ENCODE measurements at regions not wholly inside any gene's neighbourhood (a gene's known extent, or its start where the extent isn't known, plus 50 kb on each side); places are given as distances from the start of the nearest gene placed in this dataset.
A peak's percentile ranks its signal among the peaks of the same experiment; 100 is the strongest.

DNA sequence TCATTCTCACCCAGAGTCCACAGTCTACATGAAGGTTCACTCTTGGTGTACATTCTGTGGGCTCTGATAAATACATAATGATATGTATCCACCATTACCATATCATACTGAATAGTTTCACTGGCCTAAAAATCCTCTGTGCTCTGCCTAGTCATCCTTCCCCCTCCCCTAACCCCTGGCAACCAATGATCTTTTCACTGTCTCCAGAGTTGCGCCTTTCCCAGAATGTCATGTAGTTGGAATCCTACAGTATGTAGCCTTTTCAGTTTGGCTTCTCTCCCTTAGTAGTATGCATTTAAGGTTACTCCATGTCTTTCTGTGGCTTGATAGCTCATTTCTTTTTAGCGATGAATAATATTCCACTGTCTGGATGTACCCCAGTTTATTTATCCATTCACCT lies 101.3 kb downstream of the NOG start:
- H3K4me3 ChIP-seq (ENCODE audit: low read length) = no peak overlapping the region
- H3K4me1 ChIP-seq (ENCODE audit: control insufficient read depth, insufficient read depth, low read length) = peaks cover 15% of the 10 kb centered on the region
- no peak overlapping the region for H3K9ac ChIP-seq (ENCODE audit: low read length)
- DNase-seq (ENCODE audit: low read depth) = peak; percentile 38
- H3K9me3 ChIP-seq (ENCODE audit: control insufficient read depth, low read length) = no peaks in the 10 kb centered on the region
- H3K27me3 ChIP-seq (replicated peaks; ENCODE audit: control insufficient read depth, insufficient read depth, low read length) = no peaks in the 10 kb centered on the region
- no peaks in the 10 kb centered on the region for H3K36me3 ChIP-seq (ENCODE audit: control insufficient read depth, insufficient read depth, low read length, severe bottlenecking)

GRCh38 chr17:56697190-56697589 lies 103.7 kb downstream of the NOG start:
- Histone ChIP-seq H3K9ac (ENCODE audit: low read length) (no peak overlapping the region), H3K36me3 (ENCODE audit: control insufficient read depth, insufficient read depth, low read length, severe bottlenecking) (no peaks in the 10 kb centered on the region), H3K27me3 (replicated peaks; ENCODE audit: control insufficient read depth, insufficient read depth, low read length) (no peaks in the 10 kb centered on the region), H3K9me3 (ENCODE audit: control insufficient read depth, low read length) (no peaks in the 10 kb centered on the region), H3K4me3 (ENCODE audit: low read length) (no peak overlapping the region), H3K4me1 (ENCODE audit: control insufficient read depth, insufficient read depth, low read length) (peaks cover 11% of the 10 kb centered on the region)
- DNase-seq (ENCODE audit: low read depth) = no peak

- peak overlapping the region; percentile 5 for H3K4me3 ChIP-seq (ENCODE audit: low read length)
- no peaks in the 10 kb centered on the region for H3K9me3 ChIP-seq (ENCODE audit: control insufficient read depth, low read length)
- DNase-seq (ENCODE audit: low read depth) = peak; percentile 94
- peaks cover 11% of the 10 kb centered on the region for H3K4me1 ChIP-seq (ENCODE audit: control insufficient read depth, insufficient read depth, low read length)
- no peaks in the 10 kb centered on the region for H3K36me3 ChIP-seq (ENCODE audit: control insufficient read depth, insufficient read depth, low read length, severe bottlenecking)
- peaks cover 11% of the 10 kb centered on the region for H3K27me3 ChIP-seq (replicated peaks; ENCODE audit: control insufficient read depth, insufficient read depth, low read length)
- H3K9ac ChIP-seq (ENCODE audit: low read length) = no peak overlapping the region
Observed at GRCh38 chr17:56699186-56699894, 105.8 kb downstream of the NOG start.

DNA sequence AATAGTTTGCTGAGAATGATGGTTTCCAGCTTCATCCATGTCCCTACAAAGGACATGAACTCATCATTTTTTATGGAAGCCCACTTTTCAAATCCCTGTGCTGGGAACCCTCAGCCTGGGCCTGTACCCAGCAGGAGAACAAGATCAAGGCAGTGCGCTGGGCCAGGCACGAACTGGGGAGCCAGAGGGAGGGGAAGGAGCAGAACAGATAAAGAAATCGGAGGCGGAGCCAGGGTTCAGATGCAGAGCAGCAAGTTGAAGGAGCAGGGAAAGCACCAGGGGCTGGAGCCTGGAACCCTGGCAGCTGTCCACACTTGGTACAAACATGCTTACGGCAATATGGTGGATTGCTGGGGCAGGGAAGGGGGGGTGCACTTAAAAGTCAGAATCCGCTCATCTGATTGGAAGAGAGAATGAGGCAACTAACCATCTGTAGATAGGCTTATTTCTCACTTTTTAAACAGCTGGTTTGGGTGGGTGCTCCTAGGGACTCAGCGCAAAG lies 107.5 kb downstream of the NOG start:
- Histone ChIP-seq H3K4me3 (ENCODE audit: low read length) (no peak overlapping the region), H3K4me1 (ENCODE audit: control insufficient read depth, insufficient read depth, low read length) (peaks cover 11% of the 10 kb centered on the region), H3K9me3 (ENCODE audit: control insufficient read depth, low read length) (no peaks in the 10 kb centered on the region), H3K36me3 (ENCODE audit: control insufficient read depth, insufficient read depth, low read length, severe bottlenecking) (no peaks in the 10 kb centered on the region), H3K27me3 (replicated peaks; ENCODE audit: control insufficient read depth, insufficient read depth, low read length) (peaks cover 11% of the 10 kb centered on the region), H3K9ac (ENCODE audit: low read length) (no peak overlapping the region)
- no peak for DNase-seq (ENCODE audit: low read depth)

DNA sequence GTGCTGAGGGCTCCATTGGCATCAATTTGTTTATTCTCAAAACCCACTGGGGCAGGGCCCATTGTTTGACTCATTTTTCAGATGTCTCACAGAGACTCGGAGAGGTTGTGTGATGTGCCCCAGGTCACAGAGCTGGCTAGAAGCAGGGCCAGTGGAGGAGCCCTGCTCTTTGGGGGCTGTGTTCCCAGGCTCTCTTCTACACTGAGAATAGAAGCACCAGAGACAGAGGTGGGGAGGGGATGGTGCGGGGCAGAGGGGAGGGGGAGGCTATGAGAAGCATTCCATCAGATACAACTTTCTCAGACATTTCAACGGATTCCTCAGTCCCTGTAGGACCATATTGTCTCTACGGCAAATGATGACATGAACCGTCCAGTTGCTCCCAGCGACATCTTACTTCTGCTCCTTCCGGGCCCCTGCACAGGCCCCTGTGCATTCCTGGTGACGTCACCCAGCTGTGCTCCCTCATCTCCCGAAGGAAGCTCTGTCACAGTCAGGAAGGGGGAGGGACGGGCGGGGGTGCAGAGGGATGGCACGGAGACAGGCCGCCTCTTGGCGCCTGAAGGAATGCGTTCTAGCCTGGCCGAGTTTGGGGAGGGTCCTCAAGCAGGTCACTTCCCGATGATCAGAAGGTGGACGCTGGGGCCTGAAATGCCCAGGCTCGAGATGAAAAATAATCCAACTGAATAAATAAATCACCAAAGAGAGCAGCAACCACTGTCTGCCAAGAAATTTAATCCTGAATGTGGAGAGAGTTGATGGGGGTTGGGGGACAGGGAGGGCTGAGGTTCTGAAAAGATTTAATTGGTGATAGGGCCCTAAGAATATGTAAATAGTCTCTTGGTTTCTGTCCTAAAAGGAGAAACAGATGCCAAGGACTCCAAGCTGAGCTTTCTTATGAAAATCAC lies 114.1 kb downstream of the NOG start:
- DNase-seq (ENCODE audit: low read depth) = peak; percentile 18
- H3K27me3 ChIP-seq (replicated peaks; ENCODE audit: control insufficient read depth, insufficient read depth, low read length) = peaks cover 22% of the 10 kb centered on the region

GRCh38 chr17:56708220-56708558 lies 114.7 kb downstream of the NOG start:
- peaks cover 18% of the 10 kb centered on the region for H3K27me3 ChIP-seq (replicated peaks; ENCODE audit: control insufficient read depth, insufficient read depth, low read length)
- no peak overlapping the region for H3K9ac ChIP-seq (ENCODE audit: low read length)
- H3K9me3 ChIP-seq (ENCODE audit: control insufficient read depth, low read length) = no peaks in the 10 kb centered on the region
- DNase-seq (ENCODE audit: low read depth) = peak; percentile 23
- H3K4me3 ChIP-seq (ENCODE audit: low read length) = no peak overlapping the region
- H3K36me3 ChIP-seq (ENCODE audit: control insufficient read depth, insufficient read depth, low read length, severe bottlenecking) = no peaks in the 10 kb centered on the region
- H3K4me1 ChIP-seq (ENCODE audit: control insufficient read depth, insufficient read depth, low read length) = no peaks in the 10 kb centered on the region

More for the DNA sequence above, 114.1 kb downstream of the NOG start:
- H3K4me1 ChIP-seq (ENCODE audit: control insufficient read depth, insufficient read depth, low read length) = no peaks in the 10 kb centered on the region
- no peak overlapping the region for H3K9ac ChIP-seq (ENCODE audit: low read length)
- no peaks in the 10 kb centered on the region for H3K36me3 ChIP-seq (ENCODE audit: control insufficient read depth, insufficient read depth, low read length, severe bottlenecking)
- H3K9me3 ChIP-seq (ENCODE audit: control insufficient read depth, low read length) = no peaks in the 10 kb centered on the region
- no peak overlapping the region for H3K4me3 ChIP-seq (ENCODE audit: low read length)

DNA sequence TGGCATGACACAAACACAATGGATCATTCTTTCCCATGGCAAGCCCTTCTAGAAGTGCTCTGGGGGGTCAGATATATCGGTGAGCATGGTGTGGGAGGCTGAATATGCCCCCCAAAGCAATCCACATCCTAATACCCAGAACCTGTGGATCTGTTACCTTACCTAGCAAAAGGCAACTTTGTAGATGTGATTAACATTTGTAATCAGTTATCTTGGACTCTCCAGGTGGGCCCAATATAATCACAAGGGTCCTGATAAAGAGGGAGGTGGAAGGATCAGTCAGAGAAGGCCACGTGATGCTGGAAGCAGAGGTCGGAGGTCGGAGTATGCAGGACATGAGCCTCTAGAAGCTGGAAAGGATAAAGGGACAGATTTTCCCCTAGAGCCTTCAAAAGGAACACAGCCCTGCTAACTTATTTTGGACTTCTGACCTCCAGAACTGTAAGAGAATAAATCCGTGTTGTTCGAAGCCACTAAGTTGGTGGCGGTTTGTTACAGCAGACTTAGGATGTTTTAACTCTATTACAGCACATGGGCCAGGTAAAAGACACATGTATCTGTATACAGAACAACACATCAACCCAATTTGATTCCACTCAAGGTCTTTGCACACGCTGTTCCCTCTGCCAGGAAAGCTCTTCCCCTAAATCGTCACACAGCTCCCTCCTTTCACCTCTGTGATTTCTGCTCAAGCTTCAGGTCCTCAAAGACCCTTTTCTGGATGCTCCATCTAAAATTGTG lies 115.3 kb downstream of the NOG start:
- Histone ChIP-seq H3K4me1 (ENCODE audit: control insufficient read depth, insufficient read depth, low read length) (no peaks in the 10 kb centered on the region), H3K36me3 (ENCODE audit: control insufficient read depth, insufficient read depth, low read length, severe bottlenecking) (no peaks in the 10 kb centered on the region), H3K27me3 (replicated peaks; ENCODE audit: control insufficient read depth, insufficient read depth, low read length) (peaks cover 13% of the 10 kb centered on the region), H3K9me3 (ENCODE audit: control insufficient read depth, low read length) (no peaks in the 10 kb centered on the region), H3K9ac (ENCODE audit: low read length) (no peak overlapping the region), H3K4me3 (ENCODE audit: low read length) (no peak overlapping the region)
- DNase-seq (ENCODE audit: low read depth) = no peak

DNA sequence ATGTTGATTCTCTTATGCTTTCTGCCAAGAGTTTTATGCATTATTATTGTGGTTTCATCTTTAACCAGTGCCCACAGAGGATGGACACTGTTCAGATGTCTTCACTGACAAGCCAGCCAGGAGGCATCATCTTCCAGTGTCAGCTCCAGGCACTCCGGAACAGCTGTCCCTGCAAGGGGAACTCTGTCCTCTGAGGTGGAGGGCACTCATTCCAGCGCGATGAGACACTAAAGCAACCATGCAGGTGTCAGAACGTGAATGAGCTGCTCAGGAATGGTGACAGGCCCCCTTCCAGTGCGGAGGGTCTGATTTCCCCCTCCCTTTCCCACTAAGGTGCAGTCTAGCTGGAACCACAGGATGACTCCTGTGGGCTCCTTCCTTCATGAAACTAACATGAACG lies 117.5 kb downstream of the NOG start:
- H3K27me3 ChIP-seq (replicated peaks; ENCODE audit: control insufficient read depth, insufficient read depth, low read length) = peaks cover 11% of the 10 kb centered on the region
- DNase-seq (ENCODE audit: low read depth) = no peak

GRCh38 chr17:56715613-56716357 lies 117.9 kb downstream of the C17orf67 start:
- H3K27me3 ChIP-seq (replicated peaks; ENCODE audit: control insufficient read depth, insufficient read depth, low read length) = peaks cover 9% of the 10 kb centered on the region
- no peak overlapping the region for H3K4me3 ChIP-seq (ENCODE audit: low read length)
- H3K9me3 ChIP-seq (ENCODE audit: control insufficient read depth, low read length) = no peaks in the 10 kb centered on the region
- peak; percentile 96 for DNase-seq (ENCODE audit: low read depth)
- H3K36me3 ChIP-seq (ENCODE audit: control insufficient read depth, insufficient read depth, low read length, severe bottlenecking) = no peaks in the 10 kb centered on the region
- no peaks in the 10 kb centered on the region for H3K4me1 ChIP-seq (ENCODE audit: control insufficient read depth, insufficient read depth, low read length)
- H3K9ac ChIP-seq (ENCODE audit: low read length) = no peak overlapping the region

More for the DNA sequence above, 117.5 kb downstream of the NOG start:
- no peak overlapping the region for H3K9ac ChIP-seq (ENCODE audit: low read length)
- no peaks in the 10 kb centered on the region for H3K4me1 ChIP-seq (ENCODE audit: control insufficient read depth, insufficient read depth, low read length)
- H3K4me3 ChIP-seq (ENCODE audit: low read length) = no peak overlapping the region
- no peaks in the 10 kb centered on the region for H3K9me3 ChIP-seq (ENCODE audit: control insufficient read depth, low read length)
- H3K36me3 ChIP-seq (ENCODE audit: control insufficient read depth, insufficient read depth, low read length, severe bottlenecking) = no peaks in the 10 kb centered on the region

DNA sequence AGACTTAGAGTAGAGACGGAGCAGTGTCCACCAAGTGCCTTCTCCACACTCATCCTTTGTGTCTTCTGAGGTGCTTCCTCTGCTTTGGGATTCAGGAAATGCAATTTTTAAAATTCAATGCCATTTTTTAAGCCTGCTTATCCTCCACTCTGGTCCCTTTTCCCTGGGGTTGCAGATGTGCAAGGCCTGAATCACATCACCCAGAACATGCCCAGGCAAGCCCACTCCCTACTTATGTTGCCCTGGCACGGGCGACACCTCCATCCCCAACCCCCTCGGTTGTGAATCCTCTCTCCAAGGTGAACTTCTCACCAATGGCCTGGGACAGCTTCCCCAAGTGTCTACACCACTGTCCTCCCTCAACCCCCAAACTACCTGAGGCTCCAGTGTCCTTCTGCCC lies 116.2 kb downstream of the C17orf67 start:
- Histone ChIP-seq H3K4me3 (ENCODE audit: low read length) (no peak overlapping the region), H3K4me1 (ENCODE audit: control insufficient read depth, insufficient read depth, low read length) (no peaks in the 10 kb centered on the region), H3K27me3 (replicated peaks; ENCODE audit: control insufficient read depth, insufficient read depth, low read length) (peaks cover 15% of the 10 kb centered on the region), H3K36me3 (ENCODE audit: control insufficient read depth, insufficient read depth, low read length, severe bottlenecking) (no peaks in the 10 kb centered on the region), H3K9me3 (ENCODE audit: control insufficient read depth, low read length) (no peaks in the 10 kb centered on the region), H3K9ac (ENCODE audit: low read length) (no peak overlapping the region)
- DNase-seq (ENCODE audit: low read depth) = no peak
